GM23338 (cell line): ENCODE measurements at regions not wholly inside any gene's neighbourhood (a gene's known extent, or its start where the extent isn't known, plus 50 kb on each side); places are given as distances from the start of the nearest gene placed in this dataset.

ENCODE experiments used
- ATAC-seq: fragments of 200-7000 bp; cut with Tn5 transposase; 3 replicates; pipeline ENCODE4 v1.9.1; 2020
- DNase-seq: peaks from one replicate; pipeline ENCODE4 v3.0.0-alpha.2; 2015; ENCODE audit warnings: low spot score
- H2AFZ ChIP-seq: fragments of 200-600 bp; sonication (generic); 2 replicates; pipeline ENCODE4 v1.8.0; 2016; ENCODE audit warnings: antibody characterized with exemption, mild to moderate bottlenecking, moderate library complexity
- H3F3A ChIP-seq: fragments of 200-600 bp; sonication (generic); replicated peaks from 2 replicates; pipeline ENCODE4 v1.8.0; 2017; ENCODE audit warnings: antibody characterized with exemption, mixed run types, low read depth
- H3K27ac ChIP-seq: fragments of 200-600 bp; sonication (generic); 2 replicates; pipeline ENCODE4 v1.6.1; 2016; ENCODE audit warnings: low read depth
- H3K27me3 ChIP-seq: fragments of 200-600 bp; sonication (generic); 2 replicates; pipeline ENCODE4 v1.8.0; 2016; ENCODE audit warnings: mild to moderate bottlenecking, mixed run types, moderate library complexity; ENCODE audit not compliant: insufficient read depth
- H3K36me3 ChIP-seq: fragments of 200-600 bp; sonication (generic); 2 replicates; pipeline ENCODE4 v1.8.0; 2016; ENCODE audit warnings: mild to moderate bottlenecking; ENCODE audit not compliant: insufficient read depth
- H3K4me1 ChIP-seq: fragments of 200-600 bp; sonication (generic); 2 replicates; pipeline ENCODE4 v1.8.0; 2016; ENCODE audit warnings: mild to moderate bottlenecking, moderate library complexity; ENCODE audit not compliant: insufficient read depth
- H3K4me2 ChIP-seq: fragments of 200-600 bp; sonication (generic); 2 replicates; pipeline ENCODE4 v1.7.1; 2017; ENCODE audit warnings: mixed run types
- H3K4me3 ChIP-seq: fragments of 200-600 bp; sonication (generic); 2 replicates; pipeline ENCODE4 v1.6.1; 2016; ENCODE audit warnings: mixed run types
- H3K79me2 ChIP-seq: fragments of 200-600 bp; sonication (generic); replicated peaks from 2 replicates; pipeline ENCODE4 v1.8.0; 2017; ENCODE audit warnings: mild to moderate bottlenecking; ENCODE audit not compliant: insufficient read depth
- H3K9me2 ChIP-seq: fragments of 200-600 bp; sonication (generic); 2 replicates; pipeline ENCODE4 v1.8.0; 2017; ENCODE audit not compliant: insufficient read depth
- H4K20me1 ChIP-seq: fragments of 200-600 bp; sonication (generic); replicated peaks from 2 replicates; pipeline ENCODE4 v1.8.0; 2017; ENCODE audit warnings: mild to moderate bottlenecking; ENCODE audit not compliant: insufficient read depth
- H3K27ac Mint-ChIP-seq: 2 replicates; pipeline ENCODE4 v1.8.0; 2020; ENCODE audit warnings: inconsistent platforms, mild to moderate bottlenecking, moderate library complexity, mixed read lengths
- H3K27me3 Mint-ChIP-seq: 3 replicates; pipeline ENCODE4 v1.8.0; 2022; ENCODE audit warnings: low read depth, mild to moderate bottlenecking, moderate library complexity, mixed read lengths, inconsistent platforms; ENCODE audit not compliant: insufficient read depth, poor library complexity
- H3K36me3 Mint-ChIP-seq: 3 replicates; pipeline ENCODE4 v1.8.0; 2021; ENCODE audit warnings: low read depth, mild to moderate bottlenecking, inconsistent platforms, moderate library complexity, mixed read lengths
- H3K4me1 Mint-ChIP-seq: 3 replicates; pipeline ENCODE4 v1.8.0; 2020; ENCODE audit warnings: mild to moderate bottlenecking, inconsistent platforms, mixed read lengths
- H3K4me3 Mint-ChIP-seq: 3 replicates; pipeline ENCODE4 v1.8.0; 2021; ENCODE audit warnings: moderate library complexity, mild to moderate bottlenecking, inconsistent platforms, mixed read lengths
- H3K9me3 Mint-ChIP-seq: 3 replicates; pipeline ENCODE4 v1.8.0; 2020; ENCODE audit warnings: moderate library complexity, mild to moderate bottlenecking, inconsistent platforms, mixed read lengths
- CREB1 ChIP-seq: fragments of 250-450 bp; sonication (Bioruptor Pico); IDR thresholded peaks from 2 replicates; pipeline ENCODE4 v1.5.0; 2020; ENCODE audit warnings: low read depth, mild to moderate bottlenecking, moderate library complexity
- CTCF ChIP-seq, 2 experiments: fragments of 200-600 bp in 1 of 2; sonication (generic) in 1 of 2; conservative IDR thresholded peaks; 2 replicates each; pipeline versions ENCODE4 v1.5.1 to v1.6.1; 2016 to 2017; ENCODE audit warnings: antibody characterized with exemption in 2 of 2, low read depth in 2 of 2, mild to moderate bottlenecking in 2 of 2, moderate library complexity in 1 of 2
- EZH2 ChIP-seq: fragments of 200-600 bp; sonication (generic); IDR thresholded peaks from one replicate; pipeline ENCODE4 v1.8.0; 2017; ENCODE audit warnings: antibody characterized with exemption, mild to moderate bottlenecking, low read depth; ENCODE audit not compliant: unreplicated experiment
- EZH2phosphoT487 ChIP-seq: fragments of 200-600 bp; sonication (generic); IDR thresholded peaks from one replicate; pipeline ENCODE4 v1.8.1; 2018; ENCODE audit warnings: antibody characterized with exemption; ENCODE audit not compliant: unreplicated experiment
- JUNB ChIP-seq: IDR thresholded peaks from one replicate; pipeline ENCODE4 v1.6.1; 2016; ENCODE audit warnings: antibody characterized with exemption; ENCODE audit not compliant: unreplicated experiment
- NANOG ChIP-seq: IDR thresholded peaks from 2 replicates; pipeline ENCODE4 v1.6.1; 2016; ENCODE audit warnings: antibody characterized with exemption, borderline replicate concordance
- POLR2AphosphoS5 ChIP-seq: IDR thresholded peaks from 2 replicates; pipeline ENCODE4 v1.6.1; 2016; ENCODE audit warnings: antibody characterized with exemption, low read depth
- REST ChIP-seq: IDR thresholded peaks from one replicate; pipeline ENCODE4 v1.6.1; 2018; ENCODE audit warnings: antibody characterized with exemption; ENCODE audit not compliant: unreplicated experiment
- STAT1 ChIP-seq: IDR thresholded peaks from one replicate; pipeline ENCODE4 v1.6.1; 2016; ENCODE audit warnings: antibody characterized with exemption; ENCODE audit not compliant: unreplicated experiment
- ZNF114 ChIP-seq: fragments of 250-450 bp; sonication (Bioruptor Pico); IDR thresholded peaks from 2 replicates; pipeline ENCODE4 v1.5.0; 2020; ENCODE audit warnings: mild to moderate bottlenecking, moderate library complexity
- ZNF331 ChIP-seq: fragments of 250-450 bp; sonication (Bioruptor Pico); IDR thresholded peaks from 2 replicates; pipeline ENCODE4 v1.5.0; 2020; ENCODE audit warnings: low read depth, mild to moderate bottlenecking, moderate library complexity
- TF ChIP-seq, protein P1 (sequence below): fragments of 250-450 bp; sonication (Bioruptor Pico); IDR thresholded peaks from 2 replicates; pipeline ENCODE4 v1.5.0; 2020; ENCODE audit warnings: mild to moderate bottlenecking, moderate library complexity
- TF ChIP-seq, protein P2 (sequence below): IDR thresholded peaks from 2 replicates; pipeline ENCODE4 v1.6.1; 2016; ENCODE audit warnings: antibody characterized with exemption

- Histone ChIP-seq H3K4me2 (no peak overlapping the region), H3F3A (no peaks in the 10 kb centered on the region), H3K36me3 (no peaks in the 10 kb centered on the region), H2AFZ (no peak overlapping the region), H3K27me3 (no peaks in the 10 kb centered on the region), H3K4me3 (no peak overlapping the region), H3K79me2 (no peaks in the 10 kb centered on the region), H4K20me1 (no peaks in the 10 kb centered on the region), H3K27ac (no peak overlapping the region), H3K4me1 (no peaks in the 10 kb centered on the region), H3K9me2 (no peaks in the 10 kb centered on the region; the same call in none of the 2 replicates)
- Mint-ChIP-seq H3K9me3 (peaks cover 11% of the 10 kb centered on the region; the same call in 2 of the 3 replicates), H3K4me1 (no peaks in the 10 kb centered on the region), H3K4me3 (no peak overlapping the region), H3K36me3 (peaks cover 2% of the 10 kb centered on the region; the same call in 1 of the 3 replicates), H3K27me3 (no peaks in the 10 kb centered on the region), H3K27ac (no peak overlapping the region)
- ATAC-seq: no peak
- no peak for DNase-seq
- TF ChIP-seq POLR2AphosphoS5 (no peak), ZNF114 (CRISPR knock-in tag) (no peak), CREB1 (CRISPR knock-in tag) (no peak), STAT1 (no peak), EZH2phosphoT487 (no peak), NANOG (no peak), ZNF331 (CRISPR knock-in tag) (no peak), REST (no peak), CTCF (conservative IDR thresholded peaks at IDR 0.05; ENCODE audit: low read depth in 2 of 2) (no peak), JUNB (no peak), EZH2 (no peak)
- TF ChIP-seq, protein P1, sequence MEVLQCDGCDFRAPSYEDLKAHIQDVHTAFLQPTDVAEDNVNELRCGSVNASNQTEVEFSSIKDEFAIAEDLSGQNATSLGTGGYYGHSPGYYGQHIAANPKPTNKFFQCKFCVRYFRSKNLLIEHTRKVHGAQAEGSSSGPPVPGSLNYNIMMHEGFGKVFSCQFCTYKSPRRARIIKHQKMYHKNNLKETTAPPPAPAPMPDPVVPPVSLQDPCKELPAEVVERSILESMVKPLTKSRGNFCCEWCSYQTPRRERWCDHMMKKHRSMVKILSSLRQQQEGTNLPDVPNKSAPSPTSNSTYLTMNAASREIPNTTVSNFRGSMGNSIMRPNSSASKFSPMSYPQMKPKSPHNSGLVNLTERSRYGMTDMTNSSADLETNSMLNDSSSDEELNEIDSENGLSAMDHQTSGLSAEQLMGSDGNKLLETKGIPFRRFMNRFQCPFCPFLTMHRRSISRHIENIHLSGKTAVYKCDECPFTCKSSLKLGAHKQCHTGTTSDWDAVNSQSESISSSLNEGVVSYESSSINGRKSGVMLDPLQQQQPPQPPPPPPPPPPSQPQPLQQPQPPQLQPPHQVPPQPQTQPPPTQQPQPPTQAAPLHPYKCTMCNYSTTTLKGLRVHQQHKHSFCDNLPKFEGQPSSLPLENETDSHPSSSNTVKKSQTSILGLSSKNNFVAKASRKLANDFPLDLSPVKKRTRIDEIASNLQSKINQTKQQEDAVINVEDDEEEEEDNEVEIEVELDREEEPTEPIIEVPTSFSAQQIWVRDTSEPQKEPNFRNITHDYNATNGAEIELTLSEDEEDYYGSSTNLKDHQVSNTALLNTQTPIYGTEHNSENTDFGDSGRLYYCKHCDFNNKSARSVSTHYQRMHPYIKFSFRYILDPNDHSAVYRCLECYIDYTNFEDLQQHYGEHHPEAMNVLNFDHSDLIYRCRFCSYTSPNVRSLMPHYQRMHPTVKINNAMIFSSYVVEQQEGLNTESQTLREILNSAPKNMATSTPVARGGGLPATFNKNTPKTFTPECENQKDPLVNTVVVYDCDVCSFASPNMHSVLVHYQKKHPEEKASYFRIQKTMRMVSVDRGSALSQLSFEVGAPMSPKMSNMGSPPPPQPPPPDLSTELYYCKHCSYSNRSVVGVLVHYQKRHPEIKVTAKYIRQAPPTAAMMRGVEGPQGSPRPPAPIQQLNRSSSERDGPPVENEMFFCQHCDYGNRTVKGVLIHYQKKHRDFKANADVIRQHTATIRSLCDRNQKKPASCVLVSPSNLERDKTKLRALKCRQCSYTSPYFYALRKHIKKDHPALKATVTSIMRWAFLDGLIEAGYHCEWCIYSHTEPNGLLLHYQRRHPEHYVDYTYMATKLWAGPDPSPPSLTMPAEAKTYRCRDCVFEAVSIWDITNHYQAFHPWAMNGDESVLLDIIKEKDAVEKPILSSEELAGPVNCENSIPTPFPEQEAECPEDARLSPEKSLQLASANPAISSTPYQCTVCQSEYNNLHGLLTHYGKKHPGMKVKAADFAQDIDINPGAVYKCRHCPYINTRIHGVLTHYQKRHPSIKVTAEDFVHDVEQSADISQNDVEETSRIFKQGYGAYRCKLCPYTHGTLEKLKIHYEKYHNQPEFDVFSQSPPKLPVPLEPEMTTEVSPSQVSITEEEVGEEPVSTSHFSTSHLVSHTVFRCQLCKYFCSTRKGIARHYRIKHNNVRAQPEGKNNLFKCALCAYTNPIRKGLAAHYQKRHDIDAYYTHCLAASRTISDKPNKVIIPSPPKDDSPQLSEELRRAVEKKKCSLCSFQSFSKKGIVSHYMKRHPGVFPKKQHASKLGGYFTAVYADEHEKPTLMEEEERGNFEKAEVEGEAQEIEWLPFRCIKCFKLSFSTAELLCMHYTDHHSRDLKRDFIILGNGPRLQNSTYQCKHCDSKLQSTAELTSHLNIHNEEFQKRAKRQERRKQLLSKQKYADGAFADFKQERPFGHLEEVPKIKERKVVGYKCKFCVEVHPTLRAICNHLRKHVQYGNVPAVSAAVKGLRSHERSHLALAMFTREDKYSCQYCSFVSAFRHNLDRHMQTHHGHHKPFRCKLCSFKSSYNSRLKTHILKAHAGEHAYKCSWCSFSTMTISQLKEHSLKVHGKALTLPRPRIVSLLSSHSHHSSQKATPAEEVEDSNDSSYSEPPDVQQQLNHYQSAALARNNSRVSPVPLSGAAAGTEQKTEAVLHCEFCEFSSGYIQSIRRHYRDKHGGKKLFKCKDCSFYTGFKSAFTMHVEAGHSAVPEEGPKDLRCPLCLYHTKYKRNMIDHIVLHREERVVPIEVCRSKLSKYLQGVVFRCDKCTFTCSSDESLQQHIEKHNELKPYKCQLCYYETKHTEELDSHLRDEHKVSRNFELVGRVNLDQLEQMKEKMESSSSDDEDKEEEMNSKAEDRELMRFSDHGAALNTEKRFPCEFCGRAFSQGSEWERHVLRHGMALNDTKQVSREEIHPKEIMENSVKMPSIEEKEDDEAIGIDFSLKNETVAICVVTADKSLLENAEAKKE (CRISPR knock-in tag): no peak
- TF ChIP-seq, protein P2, sequence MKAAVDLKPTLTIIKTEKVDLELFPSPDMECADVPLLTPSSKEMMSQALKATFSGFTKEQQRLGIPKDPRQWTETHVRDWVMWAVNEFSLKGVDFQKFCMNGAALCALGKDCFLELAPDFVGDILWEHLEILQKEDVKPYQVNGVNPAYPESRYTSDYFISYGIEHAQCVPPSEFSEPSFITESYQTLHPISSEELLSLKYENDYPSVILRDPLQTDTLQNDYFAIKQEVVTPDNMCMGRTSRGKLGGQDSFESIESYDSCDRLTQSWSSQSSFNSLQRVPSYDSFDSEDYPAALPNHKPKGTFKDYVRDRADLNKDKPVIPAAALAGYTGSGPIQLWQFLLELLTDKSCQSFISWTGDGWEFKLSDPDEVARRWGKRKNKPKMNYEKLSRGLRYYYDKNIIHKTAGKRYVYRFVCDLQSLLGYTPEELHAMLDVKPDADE: no peak
Observed at GRCh38 chr18:44060197-44060596, 620.5 kb upstream of the SETBP1 start.
